HepG2 (cell line): ENCODE measurements at regions not wholly inside any gene's neighbourhood (a gene's known extent, or its start where the extent isn't known, plus 50 kb on each side); places are given as distances from the start of the nearest gene placed in this dataset.

ENCODE experiments used
- CENPX ChIP-seq: sonication (generic); formaldehyde crosslinking; IDR thresholded peaks from 2 replicates; pipeline ENCODE4 v1.9.0; 2021; ENCODE audit warnings: mild to moderate bottlenecking, missing genetic modification reagents, moderate library complexity
- FOSL2 ChIP-seq: sonication (generic); formaldehyde crosslinking; IDR thresholded peaks from 2 replicates; pipeline ENCODE4 v1.4.0; 2020; ENCODE audit warnings: missing genetic modification reagents
- GATAD1 ChIP-seq: IDR thresholded peaks from 2 replicates; pipeline ENCODE4 v1.6.1; 2016; ENCODE audit warnings: missing genetic modification reagents, missing compliant biosample characterization
- GATAD2A ChIP-seq: IDR thresholded peaks from 2 replicates; pipeline ENCODE4 v1.6.1; 2016
- GFI1 ChIP-seq: sonication (generic); formaldehyde crosslinking; IDR thresholded peaks from 2 replicates; pipeline ENCODE4 v1.5.0; 2020; ENCODE audit warnings: missing genetic modification reagents, mild to moderate bottlenecking, borderline replicate concordance
- HOXA7 ChIP-seq: sonication (generic); formaldehyde crosslinking; IDR thresholded peaks from 2 replicates; pipeline ENCODE4 v1.8.1; 2022; ENCODE audit warnings: mild to moderate bottlenecking, missing genetic modification reagents, moderate library complexity
- KDM1A ChIP-seq: IDR thresholded peaks from 2 replicates; pipeline ENCODE4 v1.6.1; 2016; ENCODE audit warnings: missing compliant biosample characterization
- NR2F6 ChIP-seq, 2 experiments: IDR thresholded peaks; 2 replicates each; pipeline ENCODE4 v1.6.1; 2016; ENCODE audit warnings: antibody characterized with exemption in 1 of 2, mild to moderate bottlenecking in 1 of 2
- POLR2G ChIP-seq: fragments of 200-400 bp; formaldehyde crosslinking; IDR thresholded peaks from 2 replicates; pipeline ENCODE4 v1.6.1; 2018; ENCODE audit warnings: mild to moderate bottlenecking, low read depth, low read length, moderate library complexity
- REXO4 ChIP-seq: sonication (generic); formaldehyde crosslinking; IDR thresholded peaks from 2 replicates; pipeline ENCODE4 v1.8.0; 2022; ENCODE audit warnings: missing genetic modification reagents, mild to moderate bottlenecking, borderline replicate concordance
- SMAD1 ChIP-seq: sonication (generic); formaldehyde crosslinking; IDR thresholded peaks from 2 replicates; pipeline ENCODE4 v1.4.0; 2020; ENCODE audit warnings: missing genetic modification reagents, low read depth, mild to moderate bottlenecking, borderline replicate concordance
- TEAD3 ChIP-seq: optimal IDR thresholded peaks from 2 replicates; pipeline ENCODE3; 2016; ENCODE audit warnings: borderline replicate concordance
- TP53 ChIP-seq: sonication (generic); formaldehyde crosslinking; conservative IDR thresholded peaks from 2 replicates; pipeline ENCODE4 v1.4.0; 2020; ENCODE audit warnings: missing genetic modification reagents
- YEATS2 ChIP-seq: sonication (generic); formaldehyde crosslinking; IDR thresholded peaks from 2 replicates; pipeline ENCODE4 v1.4.0; 2020; ENCODE audit warnings: missing genetic modification reagents, borderline replicate concordance
- ZFP36L1 ChIP-seq: sonication (generic); formaldehyde crosslinking; IDR thresholded peaks from 2 replicates; pipeline ENCODE4 v1.8.0; 2022; ENCODE audit warnings: mild to moderate bottlenecking, missing genetic modification reagents, moderate library complexity
- ZNF292 ChIP-seq: sonication (generic); formaldehyde crosslinking; IDR thresholded peaks from 2 replicates; pipeline ENCODE4 v1.8.1; 2022; ENCODE audit warnings: mild to moderate bottlenecking, low read depth, missing genetic modification reagents, borderline replicate concordance
- ZNF530 ChIP-seq: sonication (generic); formaldehyde crosslinking; IDR thresholded peaks from 2 replicates; pipeline ENCODE4 v1.5.0; 2020; ENCODE audit warnings: low read depth, mild to moderate bottlenecking, missing genetic modification reagents
- ZNF724P ChIP-seq: sonication (generic); formaldehyde crosslinking; IDR thresholded peaks from 2 replicates; pipeline ENCODE4 v1.8.0; 2022; ENCODE audit warnings: missing genetic modification reagents, borderline replicate concordance
- ZNF891 ChIP-seq: sonication (generic); formaldehyde crosslinking; IDR thresholded peaks from 2 replicates; pipeline ENCODE4 v1.5.0; 2020; ENCODE audit warnings: mild to moderate bottlenecking, missing genetic modification reagents
- ZSCAN31 ChIP-seq: sonication (generic); formaldehyde crosslinking; IDR thresholded peaks from 2 replicates; pipeline ENCODE4 v1.5.0; 2020; ENCODE audit warnings: low read depth, mild to moderate bottlenecking, missing genetic modification reagents
- ZZZ3 ChIP-seq: sonication (generic); formaldehyde crosslinking; IDR thresholded peaks from 2 replicates; pipeline ENCODE4 v1.4.0; 2020; ENCODE audit warnings: missing genetic modification reagents, mild to moderate bottlenecking, borderline replicate concordance
- TF ChIP-seq, protein P1 (sequence below): sonication (generic); formaldehyde crosslinking; IDR thresholded peaks from 2 replicates; pipeline ENCODE4 v1.8.0; 2022; ENCODE audit warnings: low read depth, missing genetic modification reagents
- TF ChIP-seq, protein P2 (sequence below): sonication (generic); formaldehyde crosslinking; IDR thresholded peaks from 2 replicates; pipeline ENCODE4 v1.4.0; 2020; ENCODE audit warnings: low read depth, mild to moderate bottlenecking, missing genetic modification reagents
- TF ChIP-seq, protein P3 (sequence below): sonication (generic); formaldehyde crosslinking; IDR thresholded peaks from 2 replicates; pipeline ENCODE4 v1.5.0; 2020; ENCODE audit warnings: missing genetic modification reagents, mild to moderate bottlenecking, borderline replicate concordance
- TF ChIP-seq, protein P4 (sequence below): IDR thresholded peaks from 2 replicates; pipeline ENCODE4 v1.6.1; 2016; ENCODE audit warnings: low read depth, control low read depth
- TF ChIP-seq, protein P5 (sequence below): sonication (generic); formaldehyde crosslinking; IDR thresholded peaks from 2 replicates; pipeline ENCODE4 v1.5.0; 2020; ENCODE audit warnings: missing genetic modification reagents

DNA sequence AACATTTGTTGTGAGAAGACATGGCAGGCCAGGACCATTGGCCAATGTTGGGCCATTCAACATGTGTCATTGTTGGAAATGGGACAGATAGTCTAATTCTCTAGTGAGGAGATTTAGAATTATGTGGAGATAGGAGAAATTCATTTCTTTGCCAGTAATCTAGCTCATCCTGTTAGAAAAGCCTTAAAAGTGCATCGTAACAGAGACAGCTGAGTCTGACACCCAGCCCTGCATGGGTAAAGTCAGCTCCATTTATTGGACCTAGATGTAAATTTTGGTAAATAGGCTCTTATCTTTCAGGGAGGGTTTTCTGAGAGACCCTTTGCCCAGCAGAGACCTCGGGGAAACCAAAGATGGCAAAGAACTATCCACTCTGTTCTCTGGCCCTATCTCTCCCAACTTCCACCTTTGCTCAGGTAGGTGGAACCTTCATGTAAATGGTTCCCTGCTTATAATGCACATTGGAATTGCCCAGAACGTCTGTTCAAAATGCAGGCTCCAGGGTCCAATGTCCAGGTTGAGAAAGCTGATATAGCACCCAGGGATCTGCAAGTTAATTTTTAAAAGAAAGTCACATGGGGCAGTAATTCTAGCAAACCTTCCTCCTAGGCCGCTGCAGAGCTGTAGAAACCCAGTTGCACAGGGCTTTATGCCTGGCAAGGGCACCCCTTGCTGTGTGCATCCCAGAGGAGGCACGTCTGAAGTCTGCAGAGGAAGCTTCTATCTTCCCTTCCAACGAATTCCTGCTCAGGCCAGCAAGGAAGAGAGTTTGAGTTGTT is 365.9 kb upstream of the PROK2 start (continued):
- TF ChIP-seq FOSL2 (CRISPR knock-in tag) = 0 out of 2 replicates have a peak, but pooled peaks have one; percentile 23
- TF ChIP-seq HOXA7 = no peak
- no peak for TF ChIP-seq ZFP36L1 (CRISPR knock-in tag)
- TF ChIP-seq, protein P1, sequence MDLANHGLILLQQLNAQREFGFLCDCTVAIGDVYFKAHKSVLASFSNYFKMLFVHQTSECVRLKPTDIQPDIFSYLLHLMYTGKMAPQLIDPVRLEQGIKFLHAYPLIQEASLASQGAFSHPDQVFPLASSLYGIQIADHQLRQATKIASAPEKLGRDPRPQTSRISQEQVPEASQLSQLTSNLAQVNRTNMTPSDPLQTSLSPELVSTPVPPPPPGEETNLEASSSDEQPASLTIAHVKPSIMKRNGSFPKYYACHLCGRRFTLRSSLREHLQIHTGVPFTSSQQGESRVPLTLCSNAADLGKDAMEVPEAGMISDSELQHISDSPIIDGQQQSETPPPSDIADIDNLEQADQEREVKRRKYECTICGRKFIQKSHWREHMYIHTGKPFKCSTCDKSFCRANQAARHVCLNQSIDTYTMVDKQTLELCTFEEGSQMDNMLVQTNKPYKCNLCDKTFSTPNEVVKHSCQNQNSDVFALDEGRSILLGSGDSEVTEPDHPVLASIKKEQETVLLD (CRISPR knock-in tag) = no peak
- TF ChIP-seq, protein P2, sequence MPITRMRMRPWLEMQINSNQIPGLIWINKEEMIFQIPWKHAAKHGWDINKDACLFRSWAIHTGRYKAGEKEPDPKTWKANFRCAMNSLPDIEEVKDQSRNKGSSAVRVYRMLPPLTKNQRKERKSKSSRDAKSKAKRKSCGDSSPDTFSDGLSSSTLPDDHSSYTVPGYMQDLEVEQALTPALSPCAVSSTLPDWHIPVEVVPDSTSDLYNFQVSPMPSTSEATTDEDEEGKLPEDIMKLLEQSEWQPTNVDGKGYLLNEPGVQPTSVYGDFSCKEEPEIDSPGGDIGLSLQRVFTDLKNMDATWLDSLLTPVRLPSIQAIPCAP = no peak
- TF ChIP-seq TEAD3 (CRISPR knock-in tag) = peak; percentile 50
- TF ChIP-seq CENPX (CRISPR knock-in tag) = no peak
- no peak for TF ChIP-seq SMAD1 (CRISPR knock-in tag)
- peak; percentile 83 for TF ChIP-seq POLR2G
- TF ChIP-seq, protein P3, sequence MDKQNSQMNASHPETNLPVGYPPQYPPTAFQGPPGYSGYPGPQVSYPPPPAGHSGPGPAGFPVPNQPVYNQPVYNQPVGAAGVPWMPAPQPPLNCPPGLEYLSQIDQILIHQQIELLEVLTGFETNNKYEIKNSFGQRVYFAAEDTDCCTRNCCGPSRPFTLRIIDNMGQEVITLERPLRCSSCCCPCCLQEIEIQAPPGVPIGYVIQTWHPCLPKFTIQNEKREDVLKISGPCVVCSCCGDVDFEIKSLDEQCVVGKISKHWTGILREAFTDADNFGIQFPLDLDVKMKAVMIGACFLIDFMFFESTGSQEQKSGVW (CRISPR knock-in tag) = no peak
- peak; percentile 45; the same call in 1 of the 2 replicates for TF ChIP-seq GATAD1 (CRISPR knock-in tag)
- TF ChIP-seq ZSCAN31 (CRISPR knock-in tag) = no peak
- TF ChIP-seq, protein P4, sequence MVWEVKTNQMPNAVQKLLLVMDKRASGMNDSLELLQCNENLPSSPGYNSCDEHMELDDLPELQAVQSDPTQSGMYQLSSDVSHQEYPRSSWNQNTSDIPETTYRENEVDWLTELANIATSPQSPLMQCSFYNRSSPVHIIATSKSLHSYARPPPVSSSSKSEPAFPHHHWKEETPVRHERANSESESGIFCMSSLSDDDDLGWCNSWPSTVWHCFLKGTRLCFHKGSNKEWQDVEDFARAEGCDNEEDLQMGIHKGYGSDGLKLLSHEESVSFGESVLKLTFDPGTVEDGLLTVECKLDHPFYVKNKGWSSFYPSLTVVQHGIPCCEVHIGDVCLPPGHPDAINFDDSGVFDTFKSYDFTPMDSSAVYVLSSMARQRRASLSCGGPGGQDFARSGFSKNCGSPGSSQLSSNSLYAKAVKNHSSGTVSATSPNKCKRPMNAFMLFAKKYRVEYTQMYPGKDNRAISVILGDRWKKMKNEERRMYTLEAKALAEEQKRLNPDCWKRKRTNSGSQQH (CRISPR knock-in tag) = no peak
- TF ChIP-seq ZNF891 = no peak
- TF ChIP-seq YEATS2 = no peak
- TF ChIP-seq NR2F6 (IDR thresholded peaks at IDR 0.05) = peak; percentile 53
- TF ChIP-seq NR2F6 (CRISPR knock-in tag; IDR thresholded peaks at IDR 0.05) = 0 out of 2 replicates have a peak, but pooled peaks have one; percentile 19
- TF ChIP-seq TP53 (CRISPR knock-in tag) = no peak
- TF ChIP-seq GATAD2A = peak; percentile 80
- TF ChIP-seq GFI1 (CRISPR knock-in tag) = peak; percentile 53
- TF ChIP-seq, protein P5, sequence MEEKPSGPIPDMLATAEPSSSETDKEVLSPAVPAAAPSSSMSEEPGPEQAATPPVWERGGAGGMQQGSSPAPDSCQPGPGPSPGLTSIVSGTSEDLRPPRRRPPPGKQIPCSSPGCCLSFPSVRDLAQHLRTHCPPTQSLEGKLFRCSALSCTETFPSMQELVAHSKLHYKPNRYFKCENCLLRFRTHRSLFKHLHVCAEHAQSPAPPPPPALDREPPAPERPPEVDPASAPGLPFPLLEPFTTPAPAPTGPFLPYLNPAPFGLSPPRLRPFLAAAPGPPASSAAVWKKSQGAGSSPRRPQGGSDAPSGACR = no peak
- no peak for TF ChIP-seq ZNF530 (CRISPR knock-in tag)
- TF ChIP-seq ZZZ3 (CRISPR knock-in tag) = no peak
- TF ChIP-seq ZNF724P (CRISPR knock-in tag) = no peak
- TF ChIP-seq ZNF292 (CRISPR knock-in tag) = no peak; the same call in 1 of the 2 replicates
- TF ChIP-seq REXO4 (CRISPR knock-in tag) = no peak
- TF ChIP-seq KDM1A (CRISPR knock-in tag) = peak; percentile 42; the same call in 1 of the 2 replicates
